Activated gamma-delta T cell treated with Interleukin-2 at 50 U/mL for 16 hours (primary cell): ENCODE measurements at regions not wholly inside any gene's neighbourhood (a gene's known extent, or its start where the extent isn't known, plus 50 kb on each side); places are given as distances from the start of the nearest gene placed in this dataset.
"Not testable (repeated sequence)": the region's sequence is repeated elsewhere in the genome, so short reads cannot be mapped to it uniquely, and the experiment has no call there.

Source experiments
- DNase-seq: peaks from one replicate; pipeline ENCODE4 v3.0.0-alpha.2; 2020

- DNase-seq = no peak
Observed at GRCh38 chr9:113665756-113666155, 202.2 kb downstream of the RGS3 start.

GRCh38 chr9:113668061-113668460, 204.5 kb downstream of the RGS3 start:
- DNase-seq = no peak

GRCh38 chr9:113669522-113670115, 206.1 kb downstream of the RGS3 start:
- DNase-seq = no peak

GRCh38 chr9:113673726-113674125, 202.4 kb upstream of the ZNF618 start:
- DNase-seq = no peak

- DNase-seq = no peak
Observed at GRCh38 chr9:113674436-113674835, 201.7 kb upstream of the ZNF618 start.

GRCh38 chr9:113675475-113675941, 200.6 kb upstream of the ZNF618 start:
- no peak for DNase-seq

- DNase-seq = no peak
Observed at GRCh38 chr9:113677057-113677456, 199.1 kb upstream of the ZNF618 start.

GRCh38 chr9:113677569-113677968, 198.5 kb upstream of the ZNF618 start:
- no peak for DNase-seq

GRCh38 chr9:113678119-113678858, 197.8 kb upstream of the ZNF618 start:
- DNase-seq = no peak

GRCh38 chr9:113678859-113679256, 197.3 kb upstream of the ZNF618 start:
- DNase-seq = no peak

- peak; percentile 29 for DNase-seq
Observed at GRCh38 chr9:113682297-113682771, 193.8 kb upstream of the ZNF618 start.

- not testable (repeated sequence) for DNase-seq
Observed at GRCh38 chr9:113685636-113686035, 190.5 kb upstream of the ZNF618 start.

- DNase-seq = no peak
Observed at GRCh38 chr9:113687107-113687679, 188.9 kb upstream of the ZNF618 start.

- DNase-seq = no peak
Observed at GRCh38 chr9:113687680-113688371, 188.3 kb upstream of the ZNF618 start.

GRCh38 chr9:113690055-113690740, 185.9 kb upstream of the ZNF618 start:
- no peak for DNase-seq

- DNase-seq = no peak
Observed at GRCh38 chr9:113692256-113692655, 183.9 kb upstream of the ZNF618 start.

GRCh38 chr9:113694912-113695311, 181.2 kb upstream of the ZNF618 start:
- no peak for DNase-seq

- DNase-seq = no peak
Observed at GRCh38 chr9:113695440-113695851, 180.7 kb upstream of the ZNF618 start.

- no peak for DNase-seq
Observed at GRCh38 chr9:113695901-113696300, 180.2 kb upstream of the ZNF618 start.

- no peak for DNase-seq
Observed at GRCh38 chr9:113701774-113702755, 174.0 kb upstream of the ZNF618 start.

GRCh38 chr9:113705306-113705927, 170.7 kb upstream of the ZNF618 start:
- no peak for DNase-seq
